GM23248 (cell line): ENCODE measurements at regions not wholly inside any gene's neighbourhood (a gene's known extent, or its start where the extent isn't known, plus 50 kb on each side); places are given as distances from the start of the nearest gene placed in this dataset.

ENCODE experiments used
- EZH2 ChIP-seq: fragments of 200-600 bp; sonication (generic); IDR thresholded peaks from 2 replicates; pipeline ENCODE4 v1.6.1; 2018; ENCODE audit warnings: antibody characterized with exemption, mild to moderate bottlenecking; ENCODE audit not compliant: insufficient read depth, poor library complexity, severe bottlenecking
- EZH2phosphoT487 ChIP-seq: fragments of 200-600 bp; sonication (generic); IDR thresholded peaks from 2 replicates; pipeline ENCODE4 v1.6.1; 2018; ENCODE audit warnings: antibody characterized with exemption, moderate library complexity, mild to moderate bottlenecking, low read depth; ENCODE audit not compliant: insufficient read depth

DNA sequence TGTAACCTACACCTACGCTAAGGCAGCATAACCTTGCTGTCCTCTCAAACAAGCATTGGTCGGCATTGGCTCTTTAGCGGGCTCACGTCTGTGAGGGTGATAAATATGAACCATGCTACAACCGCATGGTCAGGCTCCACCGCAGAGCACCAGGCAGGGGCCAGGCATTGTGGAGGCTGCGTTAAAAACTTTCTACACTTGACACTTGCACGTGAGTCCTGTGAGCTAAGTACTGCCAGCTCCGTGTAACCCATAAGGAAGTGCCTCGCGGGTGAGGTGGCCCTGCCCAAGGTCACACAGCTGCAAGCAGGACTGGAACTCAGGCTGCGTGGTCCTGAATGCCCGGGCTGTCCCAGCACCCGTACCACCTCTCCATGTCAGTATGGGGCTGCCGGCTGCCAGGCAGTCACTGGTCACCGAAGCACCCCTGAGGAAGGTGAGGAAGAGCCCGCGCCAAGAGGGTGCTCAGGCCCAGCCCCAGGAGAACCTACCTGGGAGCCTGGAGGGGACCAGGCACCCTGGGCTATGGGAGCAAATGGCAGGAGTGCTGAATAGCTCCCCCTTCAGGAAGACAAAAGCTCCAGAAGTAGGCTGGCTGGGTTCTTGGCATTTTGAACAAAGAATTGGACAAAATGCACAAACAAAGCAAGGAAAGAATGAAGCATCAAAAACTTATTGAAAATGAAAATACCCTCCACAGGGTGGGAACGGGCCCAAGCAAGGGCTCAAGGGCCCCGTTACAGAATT, 271.1 kb upstream of the RAB6C start:
- TF ChIP-seq EZH2 (no peak), EZH2phosphoT487 (no peak)
